ENCODE measurements at regions not wholly inside any gene's neighbourhood (a gene's known extent, or its start where the extent isn't known, plus 50 kb on each side); places are given as distances from the start of the nearest gene placed in this dataset.

- Histone ChIP-seq H3K4me1 (peaks cover 44% of the 10 kb centered on the region), H3K36me3 (no peaks in the 10 kb centered on the region), H3K27ac (replicated peaks) (no peak overlapping the region), H3K9me3 (replicated peaks) (no peaks in the 10 kb centered on the region), H3K27me3 (ENCODE audit: low read depth) (no peaks in the 10 kb centered on the region), H3K4me3 (no peak overlapping the region)
- intact Hi-C loops (cut with micrococcal nuclease): no loop called here
- DNase-seq: no peak
- TF ChIP-seq CTCF (IDR thresholded peaks at IDR 0.05; ENCODE audit: borderline replicate concordance): no peak
These were observed 452.9 kb upstream of the ZNF608 start for GRCh38 chr5:125199373-125199772.

- intact Hi-C loops (cut with micrococcal nuclease): no loop called here
These were observed 453.8 kb upstream of the ZNF608 start for GRCh38 chr5:125199968-125200865.

GRCh38 chr5:125200866-125201373 is 454.5 kb upstream of the ZNF608 start:
- DNase-seq: no peak
- Histone ChIP-seq H3K27ac (replicated peaks) (peak overlapping the region; percentile 17), H3K4me1 (peaks cover 40% of the 10 kb centered on the region), H3K27me3 (ENCODE audit: low read depth) (no peaks in the 10 kb centered on the region), H3K9me3 (replicated peaks) (no peaks in the 10 kb centered on the region), H3K4me3 (peak overlapping the region; percentile 51), H3K36me3 (no peaks in the 10 kb centered on the region)
- TF ChIP-seq CTCF (IDR thresholded peaks at IDR 0.05; ENCODE audit: borderline replicate concordance): no peak
- intact Hi-C loops (cut with micrococcal nuclease): no loop called here

More at GRCh38 chr5:125199968-125200865, 453.8 kb upstream of the ZNF608 start:
- H3K4me3 ChIP-seq: peak overlapping the region; percentile 51
- peaks cover 44% of the 10 kb centered on the region for H3K4me1 ChIP-seq
- H3K9me3 ChIP-seq (replicated peaks): no peaks in the 10 kb centered on the region
- H3K27ac ChIP-seq (replicated peaks): peak overlapping the region; percentile 17
- no peaks in the 10 kb centered on the region for H3K27me3 ChIP-seq (ENCODE audit: low read depth)
- no peaks in the 10 kb centered on the region for H3K36me3 ChIP-seq
- no peak for DNase-seq
- TF ChIP-seq CTCF (IDR thresholded peaks at IDR 0.05; ENCODE audit: borderline replicate concordance): no peak

- Histone ChIP-seq H3K9me3 (replicated peaks) (no peaks in the 10 kb centered on the region), H3K36me3 (no peaks in the 10 kb centered on the region), H3K27me3 (ENCODE audit: low read depth) (no peaks in the 10 kb centered on the region), H3K27ac (replicated peaks) (no peak overlapping the region), H3K4me1 (peaks cover 40% of the 10 kb centered on the region), H3K4me3 (no peak overlapping the region)
- no peak for TF ChIP-seq CTCF (IDR thresholded peaks at IDR 0.05; ENCODE audit: borderline replicate concordance)
- intact Hi-C loops (cut with micrococcal nuclease): no loop called here
- no peak for DNase-seq
These were observed 455.1 kb upstream of the ZNF608 start for GRCh38 chr5:125201446-125202052.

- no peak overlapping the region for H3K27ac ChIP-seq (replicated peaks)
- DNase-seq: no peak
- no peak for TF ChIP-seq CTCF (IDR thresholded peaks at IDR 0.05; ENCODE audit: borderline replicate concordance)
- no peaks in the 10 kb centered on the region for H3K27me3 ChIP-seq (ENCODE audit: low read depth)
- intact Hi-C loops (cut with micrococcal nuclease): no loop called here
- no peaks in the 10 kb centered on the region for H3K36me3 ChIP-seq
- no peaks in the 10 kb centered on the region for H3K9me3 ChIP-seq (replicated peaks)
- H3K4me1 ChIP-seq: peaks cover 34% of the 10 kb centered on the region
- H3K4me3 ChIP-seq: no peak overlapping the region
These were observed 455.9 kb upstream of the ZNF608 start for GRCh38 chr5:125202353-125202752.

Measured in left ventricle myocardium inferior (tissue), 1 donor.